HL-60 (cell line): ENCODE measurements at regions not wholly inside any gene's neighbourhood (a gene's known extent, or its start where the extent isn't known, plus 50 kb on each side); places are given as distances from the start of the nearest gene placed in this dataset.

Source experiments
- CTCF ChIP-seq: IDR thresholded peaks from one replicate; pipeline ENCODE4 v1.5.1; 2011; ENCODE audit warnings: low read length, control low read depth, inconsistent platforms; ENCODE audit not compliant: insufficient read depth
- GABPA ChIP-seq: IDR thresholded peaks from 2 replicates; pipeline ENCODE4 v1.6.1; 2012; ENCODE audit warnings: low read depth
- POLR2AphosphoS5 ChIP-seq: IDR thresholded peaks from 2 replicates; pipeline ENCODE4 v1.6.1; 2012; ENCODE audit warnings: low read depth
- REST ChIP-seq: IDR thresholded peaks from 2 replicates; pipeline ENCODE4 v1.6.1; 2012; ENCODE audit warnings: low read depth; ENCODE audit not compliant: insufficient replicate concordance
- SPI1 ChIP-seq: IDR thresholded peaks from 2 replicates; pipeline ENCODE4 v1.6.1; 2012; ENCODE audit warnings: low read depth, mild to moderate bottlenecking, borderline replicate concordance

DNA sequence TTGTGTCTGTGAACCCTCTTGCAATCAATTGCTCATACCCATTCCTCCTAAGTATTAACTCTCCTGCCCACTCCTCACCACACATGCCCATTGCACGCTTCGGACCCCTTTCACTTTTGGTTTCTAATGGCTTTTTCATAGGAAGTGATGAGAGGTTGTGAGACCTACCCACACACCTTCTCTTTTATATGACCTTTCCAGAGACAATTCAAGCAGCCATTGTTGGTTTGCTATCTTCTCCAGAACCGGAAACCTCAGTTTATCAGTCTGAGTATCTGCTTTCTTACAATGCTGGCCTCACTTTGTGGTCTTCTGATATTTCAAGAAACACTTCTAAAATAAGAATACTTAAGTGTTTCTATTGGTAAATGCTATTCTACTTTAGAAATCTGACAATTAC, 1550.8 kb upstream of the SLC10A2 start:
- TF ChIP-seq POLR2AphosphoS5 (no peak), CTCF (no peak), REST (no peak), SPI1 (no peak), GABPA (no peak)
